ENCODE measurements at regions not wholly inside any gene's neighbourhood (a gene's known extent, or its start where the extent isn't known, plus 50 kb on each side); places are given as distances from the start of the nearest gene placed in this dataset.

DNA sequence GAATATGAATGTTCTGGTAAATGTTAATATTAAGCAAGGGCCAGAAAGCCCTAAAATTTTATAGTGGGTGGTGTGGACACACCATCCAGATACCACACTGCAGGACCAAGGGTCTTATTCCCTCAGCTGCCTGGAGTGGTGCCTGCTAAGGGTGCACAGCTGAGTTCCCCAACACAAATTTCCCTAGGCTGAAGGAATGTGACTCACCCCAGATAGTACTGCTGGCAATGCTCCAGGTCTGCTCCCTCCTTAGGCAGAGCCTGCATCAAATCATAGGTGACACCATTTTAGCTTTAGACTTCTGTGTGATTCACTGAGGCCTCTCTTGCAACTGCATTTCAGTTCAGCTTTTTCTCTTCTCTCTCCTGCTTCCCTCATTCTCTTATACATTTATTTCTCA, 321.1 kb downstream of the SATB2 start:
- Histone ChIP-seq H3K9me3 (peaks cover 0 to 8% (median 5%) of the 10 kb centered on the region in 4 donors), H3K36me3 (no peaks in the 10 kb centered on the region), H3K27me3 (no peaks in the 10 kb centered on the region), H3K27ac (replicated peaks in 1 of 4) (no peak overlapping the region), H3K4me1 (no peaks in the 10 kb centered on the region), H3K4me3 (no peak overlapping the region)
- DNase-seq (ENCODE audit: extremely low spot score): no peak
- no peak for TF ChIP-seq POLR2AphosphoS5 (IDR thresholded peaks at IDR 0.05)
- no peak for TF ChIP-seq POLR2A (IDR thresholded peaks at IDR 0.05; ENCODE audit: low read depth)
- no peak for TF ChIP-seq EP300 (IDR thresholded peaks at IDR 0.05)
- TF ChIP-seq, protein P1, sequence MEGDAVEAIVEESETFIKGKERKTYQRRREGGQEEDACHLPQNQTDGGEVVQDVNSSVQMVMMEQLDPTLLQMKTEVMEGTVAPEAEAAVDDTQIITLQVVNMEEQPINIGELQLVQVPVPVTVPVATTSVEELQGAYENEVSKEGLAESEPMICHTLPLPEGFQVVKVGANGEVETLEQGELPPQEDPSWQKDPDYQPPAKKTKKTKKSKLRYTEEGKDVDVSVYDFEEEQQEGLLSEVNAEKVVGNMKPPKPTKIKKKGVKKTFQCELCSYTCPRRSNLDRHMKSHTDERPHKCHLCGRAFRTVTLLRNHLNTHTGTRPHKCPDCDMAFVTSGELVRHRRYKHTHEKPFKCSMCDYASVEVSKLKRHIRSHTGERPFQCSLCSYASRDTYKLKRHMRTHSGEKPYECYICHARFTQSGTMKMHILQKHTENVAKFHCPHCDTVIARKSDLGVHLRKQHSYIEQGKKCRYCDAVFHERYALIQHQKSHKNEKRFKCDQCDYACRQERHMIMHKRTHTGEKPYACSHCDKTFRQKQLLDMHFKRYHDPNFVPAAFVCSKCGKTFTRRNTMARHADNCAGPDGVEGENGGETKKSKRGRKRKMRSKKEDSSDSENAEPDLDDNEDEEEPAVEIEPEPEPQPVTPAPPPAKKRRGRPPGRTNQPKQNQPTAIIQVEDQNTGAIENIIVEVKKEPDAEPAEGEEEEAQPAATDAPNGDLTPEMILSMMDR (IDR thresholded peaks at IDR 0.05): no peak
- intact Hi-C loops (cut with DNase I): no loop called here

DNA sequence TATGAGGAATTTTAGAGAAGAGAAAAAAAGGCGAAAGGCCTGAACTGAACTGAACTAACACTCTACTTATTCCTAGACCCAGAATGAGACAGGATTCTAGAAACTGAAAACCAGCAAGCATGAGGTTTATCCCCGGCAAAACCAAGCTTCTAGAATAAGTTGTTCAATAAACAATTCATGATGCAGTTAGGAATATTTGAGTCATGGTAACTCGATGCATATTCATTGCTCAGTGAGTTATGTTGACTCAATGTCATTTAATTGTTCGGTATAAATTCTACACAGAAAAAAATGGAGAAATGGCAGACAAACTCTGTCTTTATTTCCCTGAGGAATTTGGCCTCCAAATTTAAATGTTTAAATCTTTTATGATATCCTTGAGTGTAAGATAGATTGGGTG, 321.5 kb downstream of the SATB2 start:
- TF ChIP-seq POLR2A (IDR thresholded peaks at IDR 0.05; ENCODE audit: low read depth) (no peak), POLR2AphosphoS5 (IDR thresholded peaks at IDR 0.05) (no peak), EP300 (IDR thresholded peaks at IDR 0.05) (no peak)
- TF ChIP-seq, protein P1 (IDR thresholded peaks at IDR 0.05): no peak
- WGBS: 91% methylated on average over 4 of the region's 4 CpGs
- no peaks in the 10 kb centered on the region for H3K27me3 ChIP-seq

DNA sequence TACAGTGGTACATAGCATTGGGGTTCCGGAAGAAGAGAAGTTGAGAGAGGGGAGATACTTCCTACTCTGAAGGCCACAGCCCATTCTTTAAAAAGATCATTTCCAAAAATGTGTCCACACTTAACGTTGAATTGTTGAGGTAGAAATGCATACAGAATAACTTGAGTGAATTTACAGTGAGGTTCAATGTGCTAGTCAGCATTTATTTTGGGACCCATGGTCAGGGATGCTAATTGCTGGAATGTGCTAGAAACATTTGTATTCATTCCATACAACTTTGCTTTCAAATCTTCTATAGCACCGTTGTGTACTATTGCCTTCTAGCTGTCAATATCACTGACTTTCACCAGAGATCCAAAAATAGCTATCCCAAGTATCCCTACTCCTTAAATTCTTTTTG, 325.9 kb downstream of the SATB2 start:
- Histone ChIP-seq H3K4me3 (no peak overlapping the region), H3K4me1 (no peaks in the 10 kb centered on the region), H3K27me3 (no peaks in the 10 kb centered on the region), H3K36me3 (no peaks in the 10 kb centered on the region), H3K9me3 (no peaks in the 10 kb centered on the region), H3K27ac (replicated peaks in 1 of 4) (no peak overlapping the region)
- 48% methylated on average over 3 of the region's 3 CpGs for WGBS
- intact Hi-C loops (cut with DNase I): no loop called here
- TF ChIP-seq EP300 (IDR thresholded peaks at IDR 0.05): no peak
- TF ChIP-seq, protein P1 (IDR thresholded peaks at IDR 0.05): no peak
- TF ChIP-seq POLR2A (IDR thresholded peaks at IDR 0.05; ENCODE audit: low read depth): no peak
- no peak for TF ChIP-seq POLR2AphosphoS5 (IDR thresholded peaks at IDR 0.05)
- DNase-seq (ENCODE audit: extremely low spot score): no peak

More for the DNA sequence above, 321.5 kb downstream of the SATB2 start:
- Histone ChIP-seq H3K36me3 (no peaks in the 10 kb centered on the region), H3K4me1 (no peaks in the 10 kb centered on the region), H3K27ac (replicated peaks in 1 of 4) (no peak overlapping the region), H3K4me3 (no peak overlapping the region), H3K9me3 (peaks cover 0 to 4% (median 4%) of the 10 kb centered on the region in 4 donors)
- DNase-seq (ENCODE audit: extremely low spot score): no peak
- intact Hi-C loops (cut with DNase I): no loop called here

DNA sequence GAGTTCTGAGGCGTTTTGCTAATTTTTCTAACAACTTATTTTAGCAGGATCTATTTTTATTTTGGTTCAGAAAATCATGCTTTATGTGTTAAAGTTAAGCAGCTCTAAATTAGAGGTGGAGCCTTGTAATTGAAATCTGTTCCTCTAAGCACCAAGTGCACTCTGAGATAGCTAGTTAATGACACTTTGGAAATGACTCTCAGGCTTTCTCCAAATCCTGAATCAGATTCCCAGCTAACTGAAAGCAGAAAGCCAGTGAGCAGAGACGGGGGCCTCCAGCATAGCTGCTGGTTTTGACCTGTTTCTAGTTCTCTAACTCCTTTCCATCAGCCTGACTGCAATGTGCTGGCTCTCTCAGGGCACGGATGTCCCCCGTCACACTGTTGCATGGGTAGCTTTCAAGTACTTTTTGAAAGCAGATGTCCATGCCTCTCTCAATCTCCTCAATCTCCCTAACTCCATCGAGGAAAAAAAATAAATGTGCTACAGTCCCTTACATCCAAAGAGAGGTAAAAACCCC, 326.5 kb downstream of the SATB2 start:
- intact Hi-C loops (cut with DNase I): no loop called here
- 53% methylated on average over 5 of the region's 5 CpGs for WGBS
- Histone ChIP-seq H3K27ac (replicated peaks in 1 of 4) (no peak overlapping the region), H3K4me3 (no peak overlapping the region), H3K4me1 (no peaks in the 10 kb centered on the region), H3K9me3 (no peaks in the 10 kb centered on the region), H3K27me3 (no peaks in the 10 kb centered on the region), H3K36me3 (no peaks in the 10 kb centered on the region)
- DNase-seq (ENCODE audit: extremely low spot score): no peak
- TF ChIP-seq, protein P1 (IDR thresholded peaks at IDR 0.05): no peak

DNA sequence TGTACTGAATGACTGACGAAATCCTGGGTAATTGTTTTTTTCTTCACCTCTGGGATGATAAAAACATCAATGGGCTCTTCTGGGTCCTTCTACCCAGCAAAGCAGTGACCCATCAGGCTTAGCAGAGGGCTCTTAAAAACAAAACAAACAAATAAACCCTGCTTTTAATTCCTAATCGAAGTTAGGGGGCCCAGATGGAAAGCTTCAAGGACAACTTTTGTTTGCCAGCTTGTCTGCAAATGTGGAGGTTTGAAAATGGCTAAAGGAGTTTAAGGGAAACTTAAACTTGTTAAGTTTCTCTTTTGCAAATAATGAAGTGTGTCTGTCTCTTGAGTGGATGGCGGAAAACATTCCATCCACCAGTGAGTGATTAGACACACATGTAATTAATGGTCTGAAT, 327.2 kb downstream of the SATB2 start:
- H3K27ac ChIP-seq (replicated peaks in 1 of 4): no peak overlapping the region
- 37% methylated on average over 3 of the region's 3 CpGs for whole genome bisulfite sequencing
- intact Hi-C loops (cut with DNase I): no loop called here
- H3K9me3 ChIP-seq: no peaks in the 10 kb centered on the region
- H3K27me3 ChIP-seq: no peaks in the 10 kb centered on the region
- no peak for DNase-seq (ENCODE audit: extremely low spot score)
- H3K36me3 ChIP-seq: no peaks in the 10 kb centered on the region
- no peaks in the 10 kb centered on the region for H3K4me1 ChIP-seq
- no peak overlapping the region for H3K4me3 ChIP-seq
- no peak for TF ChIP-seq POLR2A (IDR thresholded peaks at IDR 0.05; ENCODE audit: low read depth)
- no peak for TF ChIP-seq EP300 (IDR thresholded peaks at IDR 0.05)
- no peak for TF ChIP-seq POLR2AphosphoS5 (IDR thresholded peaks at IDR 0.05)
- TF ChIP-seq, protein P1 (IDR thresholded peaks at IDR 0.05): no peak

All from esophagus muscularis mucosa (tissue), 4 donors.